ENCODE measurements at regions not wholly inside any gene's neighbourhood (a gene's known extent, or its start where the extent isn't known, plus 50 kb on each side); places are given as distances from the start of the nearest gene placed in this dataset.

- H3K4me3 Mint-ChIP-seq: no peak overlapping the region
- peaks cover 50% of the 10 kb centered on the region for H3K27me3 Mint-ChIP-seq (ENCODE audit: insufficient read depth)
- no peaks in the 10 kb centered on the region for H3K4me1 Mint-ChIP-seq (ENCODE audit: low read depth)
- TF ChIP-seq, protein P1, sequence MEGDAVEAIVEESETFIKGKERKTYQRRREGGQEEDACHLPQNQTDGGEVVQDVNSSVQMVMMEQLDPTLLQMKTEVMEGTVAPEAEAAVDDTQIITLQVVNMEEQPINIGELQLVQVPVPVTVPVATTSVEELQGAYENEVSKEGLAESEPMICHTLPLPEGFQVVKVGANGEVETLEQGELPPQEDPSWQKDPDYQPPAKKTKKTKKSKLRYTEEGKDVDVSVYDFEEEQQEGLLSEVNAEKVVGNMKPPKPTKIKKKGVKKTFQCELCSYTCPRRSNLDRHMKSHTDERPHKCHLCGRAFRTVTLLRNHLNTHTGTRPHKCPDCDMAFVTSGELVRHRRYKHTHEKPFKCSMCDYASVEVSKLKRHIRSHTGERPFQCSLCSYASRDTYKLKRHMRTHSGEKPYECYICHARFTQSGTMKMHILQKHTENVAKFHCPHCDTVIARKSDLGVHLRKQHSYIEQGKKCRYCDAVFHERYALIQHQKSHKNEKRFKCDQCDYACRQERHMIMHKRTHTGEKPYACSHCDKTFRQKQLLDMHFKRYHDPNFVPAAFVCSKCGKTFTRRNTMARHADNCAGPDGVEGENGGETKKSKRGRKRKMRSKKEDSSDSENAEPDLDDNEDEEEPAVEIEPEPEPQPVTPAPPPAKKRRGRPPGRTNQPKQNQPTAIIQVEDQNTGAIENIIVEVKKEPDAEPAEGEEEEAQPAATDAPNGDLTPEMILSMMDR (IDR thresholded peaks at IDR 0.05): no peak
- H3K9me3 Mint-ChIP-seq: no peaks in the 10 kb centered on the region; the same call in 1 of the 2 replicates
- H3K36me3 Mint-ChIP-seq (ENCODE audit: low read depth): no peaks in the 10 kb centered on the region
- H3K27ac Mint-ChIP-seq: no peak overlapping the region
- no peak for DNase-seq
Observed at GRCh38 chr11:44457862-44458261, 107.6 kb upstream of the CD82 start.

DNA sequence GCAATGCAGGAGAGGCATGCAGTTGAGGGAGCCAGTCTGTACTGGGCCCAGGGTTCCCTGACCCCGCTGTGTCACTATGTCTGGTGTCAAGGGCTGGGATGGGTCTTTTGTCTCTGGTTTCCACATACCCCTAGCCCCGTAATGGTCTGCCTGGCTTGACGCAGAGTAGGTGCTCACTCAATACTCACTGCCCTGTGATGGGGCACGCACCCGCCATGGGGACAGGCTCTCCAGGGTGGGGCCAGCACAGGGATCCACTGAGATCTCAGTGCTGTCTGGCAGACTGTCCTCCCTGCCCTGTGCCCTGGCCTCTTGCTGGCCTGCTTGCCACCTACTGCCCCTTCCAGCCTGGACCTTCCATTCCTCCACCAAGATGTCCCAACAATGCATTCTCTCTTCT is 101.7 kb upstream of the CD82 start:
- DNase-seq: no peak
- no peaks in the 10 kb centered on the region for H3K4me1 Mint-ChIP-seq (ENCODE audit: low read depth)
- H3K27me3 Mint-ChIP-seq (ENCODE audit: insufficient read depth): peaks cover 50% of the 10 kb centered on the region
- peaks cover 6% of the 10 kb centered on the region for H3K36me3 Mint-ChIP-seq (ENCODE audit: low read depth)
- H3K9me3 Mint-ChIP-seq: peaks cover 8% of the 10 kb centered on the region
- TF ChIP-seq, protein P1 (IDR thresholded peaks at IDR 0.05): no peak
- H3K27ac Mint-ChIP-seq: no peak overlapping the region
- no peak overlapping the region for H3K4me3 Mint-ChIP-seq

GRCh38 chr11:44464741-44465140 is 100.7 kb upstream of the CD82 start:
- Mint-ChIP-seq H3K27ac (no peak overlapping the region), H3K4me3 (no peak overlapping the region), H3K4me1 (ENCODE audit: low read depth) (no peaks in the 10 kb centered on the region), H3K9me3 (peaks cover 8% of the 10 kb centered on the region), H3K36me3 (ENCODE audit: low read depth) (peaks cover 6% of the 10 kb centered on the region), H3K27me3 (ENCODE audit: insufficient read depth) (peaks cover 46% of the 10 kb centered on the region)
- no peak for DNase-seq
- TF ChIP-seq, protein P1 (IDR thresholded peaks at IDR 0.05): peak; percentile 29; the same call in 1 of the 2 replicates

DNA sequence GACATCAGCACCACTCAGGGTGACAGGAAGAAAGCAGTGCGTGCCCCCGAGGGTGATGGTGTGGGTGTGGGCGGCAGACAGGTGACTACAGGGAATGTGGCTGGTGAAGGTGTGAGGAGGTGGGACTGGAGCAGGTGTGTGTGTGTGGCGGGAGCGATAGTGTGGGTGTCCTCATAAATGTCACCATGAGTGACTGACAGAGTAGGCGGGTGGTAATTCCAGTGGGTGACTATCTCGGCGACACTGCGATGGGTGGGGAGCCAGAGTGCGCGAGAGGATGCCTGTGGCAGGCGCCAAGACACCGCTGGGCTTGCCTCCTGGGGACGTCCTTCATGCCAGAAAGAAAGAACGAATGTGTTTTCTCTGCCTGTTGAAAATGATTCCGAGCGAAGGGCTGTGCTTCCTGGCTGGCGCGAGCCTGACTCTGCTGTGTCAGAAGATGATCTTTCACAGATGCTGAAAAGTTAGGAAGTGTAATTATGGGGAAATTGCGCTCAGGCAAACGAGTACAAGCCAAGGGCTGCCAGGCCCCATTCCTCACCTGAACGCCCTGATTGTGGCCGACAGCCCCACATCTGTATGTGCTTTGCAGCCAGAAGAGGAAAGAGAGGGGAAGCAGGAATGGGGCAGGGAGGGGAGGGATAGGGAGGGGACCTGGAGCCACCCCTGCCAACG is 98.8 kb upstream of the CD82 start:
- no peak for DNase-seq
- Mint-ChIP-seq H3K9me3 (peaks cover 8% of the 10 kb centered on the region), H3K4me1 (ENCODE audit: low read depth) (no peaks in the 10 kb centered on the region), H3K27me3 (ENCODE audit: insufficient read depth) (peaks cover 39% of the 10 kb centered on the region), H3K4me3 (no peak overlapping the region), H3K27ac (no peak overlapping the region), H3K36me3 (ENCODE audit: low read depth) (peaks cover 6% of the 10 kb centered on the region)
- TF ChIP-seq, protein P1 (IDR thresholded peaks at IDR 0.05): no peak

- Mint-ChIP-seq H3K9me3 (peaks cover 8% of the 10 kb centered on the region), H3K27me3 (ENCODE audit: insufficient read depth) (peaks cover 38% of the 10 kb centered on the region), H3K27ac (no peak overlapping the region), H3K4me3 (no peak overlapping the region), H3K36me3 (ENCODE audit: low read depth) (peaks cover 6% of the 10 kb centered on the region), H3K4me1 (ENCODE audit: low read depth) (no peaks in the 10 kb centered on the region)
- TF ChIP-seq, protein P1 (IDR thresholded peaks at IDR 0.05): no peak
- no peak for DNase-seq
Observed at GRCh38 chr11:44467413-44467812, 98.0 kb upstream of the CD82 start.

Data from HFFc6 (cell line).